Tibial nerve (tissue), 4 donors: ENCODE measurements at regions not wholly inside any gene's neighbourhood (a gene's known extent, or its start where the extent isn't known, plus 50 kb on each side); places are given as distances from the start of the nearest gene placed in this dataset.
A peak's percentile ranks its signal among the peaks of the same experiment; 100 is the strongest.

Source experiments
- DNase-seq, 2 donors: peaks; one replicate each; pipeline ENCODE4 v3.0.0-alpha.2; 2019; ENCODE audit warnings: low spot score in 2 of 2
- H3K27ac ChIP-seq, 4 donors: fragments of 200-600 bp; sonication (generic) in 3 of 4; one replicate each; pipeline ENCODE4 v1.5.1; 2017 to 2019; ENCODE audit warnings: mild to moderate bottlenecking in 1 of 4
- H3K27me3 ChIP-seq, 2 donors: fragments of 200-600 bp; sonication (generic) in 1 of 2; one replicate each; pipeline versions ENCODE4 v1.5.1 to v1.6.0; 2017 to 2019
- H3K36me3 ChIP-seq, 3 donors: fragments of 200-600 bp; sonication (generic); one replicate each; pipeline ENCODE4 v1.5.1; 2018 to 2019
- H3K4me1 ChIP-seq, 4 donors: fragments of 200-600 bp; sonication (generic) in 3 of 4; one replicate each; pipeline ENCODE4 v1.5.1; 2017 to 2019
- H3K4me3 ChIP-seq, 4 donors: fragments of 200-600 bp; sonication (generic) in 3 of 4; one replicate each; pipeline ENCODE4 v1.5.1; 2017 to 2019; ENCODE audit warnings: mild to moderate bottlenecking in 1 of 4, moderate library complexity in 1 of 4
- H3K9me3 ChIP-seq, 4 donors: fragments of 200-600 bp; sonication (generic) in 3 of 4; one replicate each; pipeline ENCODE4 v1.5.1; 2017 to 2019
- CTCF ChIP-seq, 5 experiments: fragments of 200-600 bp in 3 of 5; fragments of 450-650 bp in 2 of 5; sonication (generic) in 3 of 5; IDR thresholded peaks; one replicate each; pipeline ENCODE4 v1.5.1; 2016 to 2019; ENCODE audit warnings: antibody characterized with exemption in 5 of 5, mild to moderate bottlenecking in 3 of 5, moderate library complexity in 2 of 5
- EP300 ChIP-seq, 2 donors: sonication (generic); formaldehyde crosslinking; IDR thresholded peaks; one replicate each; pipeline ENCODE4 v1.6.1; 2017; ENCODE audit warnings: antibody characterized with exemption in 2 of 2, mild to moderate bottlenecking in 1 of 2
- POLR2A ChIP-seq, 2 donors: fragments of 450-650 bp; IDR thresholded peaks; one replicate each; pipeline ENCODE4 v1.6.1; 2017; ENCODE audit warnings: antibody characterized with exemption in 2 of 2, mild to moderate bottlenecking in 2 of 2, moderate library complexity in 2 of 2
- WGBS, 2 donors: methylation state at CpG; one replicate each; pipeline ENCODE4 v1.1.5; 2018; 5-methylcytosine and 5-hydroxymethylcytosine counted together

DNA sequence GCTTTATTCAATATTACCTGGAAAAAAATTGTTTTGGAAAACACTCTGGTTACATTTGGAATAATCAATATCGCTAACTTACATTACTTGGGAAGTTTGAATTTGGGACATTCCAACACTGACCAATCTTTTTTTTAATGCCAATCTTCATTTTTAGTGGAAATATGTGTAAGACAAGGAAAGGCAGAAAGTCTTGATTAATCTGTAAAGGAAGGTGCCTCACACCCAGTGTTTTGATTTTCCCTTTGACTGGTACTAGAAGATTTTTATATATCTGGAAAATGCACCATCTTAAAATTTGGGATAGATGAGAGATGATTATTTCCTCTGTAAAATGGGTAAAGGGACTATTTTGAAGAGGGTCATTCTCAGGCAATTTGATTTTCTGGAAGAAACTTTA is 879.2 kb upstream of the ZEB2 start:
- Histone ChIP-seq H3K27ac (no peak overlapping the region), H3K36me3 (no peaks in the 10 kb centered on the region), H3K4me1 (no peaks in the 10 kb centered on the region), H3K4me3 (no peak overlapping the region), H3K27me3 (no peaks in the 10 kb centered on the region), H3K9me3 (no peaks in the 10 kb centered on the region)
- 65 to 98% methylated on average over 1 of the region's 1 CpG for WGBS, 2 donors
- TF ChIP-seq EP300 (IDR thresholded peaks at IDR 0.05) (no peak), CTCF (IDR thresholded peaks at IDR 0.05) (no peak), POLR2A (IDR thresholded peaks at IDR 0.05) (no peak)
- DNase-seq, result no peak

DNA sequence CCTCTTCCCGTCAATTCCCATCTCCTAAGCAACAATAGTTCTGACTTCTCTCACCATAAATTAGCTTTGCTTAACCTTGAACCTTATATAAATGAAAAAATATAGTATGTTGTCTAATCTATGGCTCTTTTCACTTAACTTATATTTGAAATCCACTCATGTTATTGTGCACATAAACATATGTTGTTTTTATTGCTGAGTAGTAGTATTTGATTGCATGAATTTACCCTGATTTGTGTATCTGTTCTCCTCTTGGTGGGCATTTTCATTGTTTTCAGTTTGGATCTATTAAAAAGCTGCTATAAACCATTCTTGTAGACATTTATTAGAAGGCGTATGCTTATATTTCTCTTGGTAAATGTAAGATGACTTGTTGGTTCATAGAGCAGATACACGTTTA is 874.3 kb upstream of the ZEB2 start:
- WGBS, 2 donors, result 86 to 88% methylated on average over 3 of the region's 3 CpGs
- H3K4me3 ChIP-seq, result no peak overlapping the region

DNA sequence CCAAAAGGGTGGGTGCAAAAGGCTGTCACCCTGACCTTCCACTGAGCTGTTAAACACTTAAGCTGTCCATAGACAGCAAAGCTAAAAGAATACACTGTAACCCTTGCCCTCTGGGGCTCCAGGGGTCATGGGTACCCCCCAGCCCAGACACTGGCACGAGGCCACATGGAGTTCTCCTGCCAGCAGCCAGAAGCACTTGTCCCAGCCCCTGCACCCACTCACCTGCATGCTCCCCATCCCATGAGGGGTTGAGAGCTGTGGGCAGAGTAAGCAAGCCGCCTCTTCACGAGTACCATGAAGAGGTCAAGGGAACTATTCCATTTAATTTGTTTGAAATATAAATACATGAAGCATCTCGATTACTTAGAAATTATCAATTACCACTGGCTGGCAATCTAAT is 867.1 kb upstream of the ZEB2 start:
- Histone ChIP-seq H3K27me3 (no peaks in the 10 kb centered on the region), H3K27ac (no peak overlapping the region), H3K9me3 (no peaks in the 10 kb centered on the region), H3K36me3 (no peaks in the 10 kb centered on the region), H3K4me3 (no peak overlapping the region), H3K4me1 (no peaks in the 10 kb centered on the region)
- TF ChIP-seq POLR2A (IDR thresholded peaks at IDR 0.05) (no peak), CTCF (IDR thresholded peaks at IDR 0.05) (no peak), EP300 (IDR thresholded peaks at IDR 0.05) (no peak)
- DNase-seq, result no peak
- WGBS, 2 donors, result 91 to 99% methylated on average over 4 of the region's 4 CpGs

More for the DNA sequence above, 874.3 kb upstream of the ZEB2 start:
- Histone ChIP-seq H3K27ac (no peak overlapping the region), H3K27me3 (no peaks in the 10 kb centered on the region), H3K36me3 (no peaks in the 10 kb centered on the region), H3K4me1 (no peaks in the 10 kb centered on the region), H3K9me3 (no peaks in the 10 kb centered on the region)
- TF ChIP-seq EP300 (IDR thresholded peaks at IDR 0.05), result no peak
- no peak for TF ChIP-seq POLR2A (IDR thresholded peaks at IDR 0.05)
- no peak for TF ChIP-seq CTCF (IDR thresholded peaks at IDR 0.05)
- no peak for DNase-seq

DNA sequence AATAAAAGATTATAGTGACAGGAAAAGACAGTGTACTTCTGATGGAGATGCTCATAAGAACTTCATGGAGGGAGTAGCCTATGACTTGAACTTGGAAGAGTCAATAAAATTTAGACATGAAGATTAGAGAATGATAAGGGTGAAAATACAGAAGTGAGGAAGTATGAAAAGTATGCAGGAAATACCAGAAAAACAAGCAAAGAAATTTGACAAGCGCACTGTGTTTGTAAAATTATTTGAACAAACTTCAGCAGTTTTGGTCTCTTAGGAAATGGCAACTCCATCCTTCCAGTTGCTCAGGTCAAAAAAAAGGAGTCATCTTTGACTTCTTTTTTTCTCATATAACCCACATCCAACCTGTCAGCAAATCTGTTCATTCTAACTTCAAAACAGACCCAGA is 864.0 kb upstream of the ZEB2 start:
- 66 to 70% methylated on average over 1 of the region's 1 CpG for WGBS, 2 donors
- no peak for DNase-seq
- Histone ChIP-seq H3K27ac (no peak overlapping the region), H3K36me3 (no peaks in the 10 kb centered on the region), H3K9me3 (no peaks in the 10 kb centered on the region), H3K27me3 (no peaks in the 10 kb centered on the region), H3K4me3 (no peak overlapping the region), H3K4me1 (peaks cover 0 to 11% (median 0%) of the 10 kb centered on the region in 4 donors)
- no peak for TF ChIP-seq POLR2A (IDR thresholded peaks at IDR 0.05)
- TF ChIP-seq EP300 (IDR thresholded peaks at IDR 0.05), result no peak
- no peak for TF ChIP-seq CTCF (IDR thresholded peaks at IDR 0.05)

GRCh38 chr2:145380436-145381017 is 860.6 kb upstream of the ZEB2 start:
- 46 to 59% methylated on average over 4 of the region's 4 CpGs for WGBS, 2 donors
- TF ChIP-seq EP300 (IDR thresholded peaks at IDR 0.05) (no peak), CTCF (IDR thresholded peaks at IDR 0.05) (no peak), POLR2A (IDR thresholded peaks at IDR 0.05) (no peak)
- no peak overlapping the region for H3K4me3 ChIP-seq
- no peak for DNase-seq
- no peaks in the 10 kb centered on the region for H3K36me3 ChIP-seq
- H3K4me1 ChIP-seq, result peaks cover 0 to 11% (median 0%) of the 10 kb centered on the region in 4 donors
- H3K27ac ChIP-seq, result peak overlapping the region in 1 of 4 donors; percentile 33
- H3K9me3 ChIP-seq, result no peaks in the 10 kb centered on the region
- H3K27me3 ChIP-seq, result no peaks in the 10 kb centered on the region
